GM18517 (cell line): ENCODE measurements at regions not wholly inside any gene's neighbourhood (a gene's known extent, or its start where the extent isn't known, plus 50 kb on each side); places are given as distances from the start of the nearest gene placed in this dataset.

Experiments
- ATAC-seq: cut with Tn5 transposase; IDR thresholded peaks from one replicate; pipeline ENCODE4 v1.9.1; 2021; ENCODE audit warnings: mild to moderate bottlenecking, moderate library complexity; ENCODE audit not compliant: unreplicated experiment

- no peak for ATAC-seq
Measured at GRCh38 chr20:60599381-60599780, 641.2 kb downstream of the CDH26 start.

GRCh38 chr20:60600036-60600435, 641.8 kb downstream of the CDH26 start:
- no peak for ATAC-seq

- no peak for ATAC-seq
Measured at GRCh38 chr20:60624066-60624465, 628.0 kb upstream of the CDH4 start.

- ATAC-seq: no peak
Measured at GRCh38 chr20:60627751-60628565, 624.1 kb upstream of the CDH4 start.

GRCh38 chr20:60628749-60629148, 623.3 kb upstream of the CDH4 start:
- no peak for ATAC-seq

GRCh38 chr20:60629206-60629605, 622.9 kb upstream of the CDH4 start:
- no peak for ATAC-seq

- no peak for ATAC-seq
Measured at GRCh38 chr20:60630609-60631008, 621.5 kb upstream of the CDH4 start.

GRCh38 chr20:60631585-60632287, 620.3 kb upstream of the CDH4 start:
- ATAC-seq: no peak

- ATAC-seq: no peak
Measured at GRCh38 chr20:60632391-60633262, 619.4 kb upstream of the CDH4 start.

GRCh38 chr20:60634491-60635172, 617.4 kb upstream of the CDH4 start:
- ATAC-seq: no peak

- ATAC-seq: no peak
Measured at GRCh38 chr20:60636417-60636816, 615.6 kb upstream of the CDH4 start.

- no peak for ATAC-seq
Measured at GRCh38 chr20:60637801-60638200, 614.3 kb upstream of the CDH4 start.

GRCh38 chr20:60638430-60639098, 613.5 kb upstream of the CDH4 start:
- ATAC-seq: no peak

GRCh38 chr20:60641879-60642447, 610.1 kb upstream of the CDH4 start:
- ATAC-seq: no peak

GRCh38 chr20:60642541-60642940, 609.5 kb upstream of the CDH4 start:
- ATAC-seq: no peak

GRCh38 chr20:60648556-60648955, 603.5 kb upstream of the CDH4 start:
- ATAC-seq: no peak

GRCh38 chr20:60649541-60649940, 602.5 kb upstream of the CDH4 start:
- ATAC-seq: no peak

- ATAC-seq: no peak
Measured at GRCh38 chr20:60650087-60650486, 602.0 kb upstream of the CDH4 start.

GRCh38 chr20:60652046-60652445, 600.0 kb upstream of the CDH4 start:
- no peak for ATAC-seq

GRCh38 chr20:60652615-60653014, 599.4 kb upstream of the CDH4 start:
- no peak for ATAC-seq
